Keratinocyte (primary cell): ENCODE measurements at regions not wholly inside any gene's neighbourhood (a gene's known extent, or its start where the extent isn't known, plus 50 kb on each side); places are given as distances from the start of the nearest gene placed in this dataset.
"Not testable (repeated sequence)": the region's sequence is repeated elsewhere in the genome, so short reads cannot be mapped to it uniquely, and the experiment has no call there.

ENCODE experiments used
- DNase-seq: peaks from one replicate; pipeline ENCODE4 v3.0.0-alpha.2; 2011; ENCODE audit warnings: low read depth, missing footprints, low spot score
- FAIRE-seq: peaks from 2 replicates; lab custom pipeline; 2011; peaks lifted over from hg19 to GRCh38; lab: Jason Lieb, UNC
- H2AFZ ChIP-seq: 2 replicates; pipeline ENCODE4 v1.6.0; 2012; ENCODE audit warnings: low read length, control low read depth, inconsistent platforms; ENCODE audit not compliant: control insufficient read depth
- H3K27ac ChIP-seq: 2 replicates; pipeline ENCODE4 v1.5.1; 2011; ENCODE audit warnings: low read length; ENCODE audit not compliant: control insufficient read depth, insufficient read depth
- H3K27me3 ChIP-seq: 3 replicates; pipeline ENCODE4 v1.6.0; 2011; ENCODE audit warnings: low read length; ENCODE audit not compliant: control insufficient read depth, insufficient read depth; ENCODE audit errors: extremely low read depth
- H3K36me3 ChIP-seq, 2 experiments: 2 replicates in 1 of 2; 3 replicates in 1 of 2; pipeline ENCODE4 v1.5.1; 2011; ENCODE audit warnings: low read length in 2 of 2, mild to moderate bottlenecking in 1 of 2; ENCODE audit not compliant: control insufficient read depth in 2 of 2, insufficient read depth in 2 of 2; ENCODE audit errors: extremely low read depth in 1 of 2
- H3K4me1 ChIP-seq: 3 replicates; pipeline ENCODE4 v1.5.1; 2011; ENCODE audit warnings: low read length; ENCODE audit not compliant: control insufficient read depth, insufficient read depth; ENCODE audit errors: extremely low read depth
- H3K4me2 ChIP-seq: 3 replicates; pipeline ENCODE4 v1.6.0; 2011; ENCODE audit warnings: low read depth, low read length; ENCODE audit not compliant: control insufficient read depth, insufficient read depth; ENCODE audit errors: extremely low read depth
- H3K4me3 ChIP-seq, 3 experiments: fragments of 200-600 bp in 1 of 3; sonication (generic) in 1 of 3; 2 replicates in 2 of 3; 3 replicates in 1 of 3; pipeline ENCODE4 v1.5.1; 2011 to 2016; ENCODE audit warnings: low read length in 3 of 3, mild to moderate bottlenecking in 3 of 3, control low read depth in 2 of 3, inconsistent platforms in 1 of 3, low read depth in 1 of 3, mixed read lengths in 1 of 3, mixed run types in 1 of 3, moderate library complexity in 1 of 3; ENCODE audit not compliant: control insufficient read depth in 2 of 3, insufficient read depth in 2 of 3; ENCODE audit errors: extremely low read depth in 1 of 3
- H3K79me2 ChIP-seq: 2 replicates; pipeline ENCODE4 v1.6.0; 2012; ENCODE audit warnings: low read length; ENCODE audit not compliant: control insufficient read depth, insufficient read depth
- H3K9ac ChIP-seq: 3 replicates; pipeline ENCODE4 v1.6.0; 2011; ENCODE audit warnings: low read length; ENCODE audit not compliant: control insufficient read depth, insufficient read depth; ENCODE audit errors: extremely low read depth
- H3K9me1 ChIP-seq: 3 replicates; pipeline ENCODE4 v1.6.0; 2011; ENCODE audit warnings: low read length; ENCODE audit not compliant: control insufficient read depth, insufficient read depth; ENCODE audit errors: extremely low read depth
- H3K9me3 ChIP-seq: 2 replicates; pipeline ENCODE4 v1.5.1; 2012; ENCODE audit warnings: low read depth, low read length; ENCODE audit not compliant: control insufficient read depth
- H4K20me1 ChIP-seq: 3 replicates; pipeline ENCODE4 v1.6.0; 2011; ENCODE audit warnings: low read length; ENCODE audit not compliant: control insufficient read depth, insufficient read depth; ENCODE audit errors: extremely low read depth
- CTCF ChIP-seq, 3 experiments: IDR thresholded peaks in 1 of 3; conservative IDR thresholded peaks in 1 of 3; optimal IDR thresholded peaks in 1 of 3; 2 replicates in 2 of 3; 3 replicates in 1 of 3; pipeline versions ENCODE3 to v1.5.1; 2011; ENCODE audit warnings: low read length in 3 of 3, mild to moderate bottlenecking in 3 of 3, moderate library complexity in 2 of 3, control low read depth in 1 of 3, inconsistent platforms in 1 of 3; ENCODE audit not compliant: insufficient read depth in 2 of 3; ENCODE audit errors: extremely low read depth in 1 of 3
- EZH2 ChIP-seq: IDR thresholded peaks from one replicate; pipeline ENCODE4 v1.6.1; 2012; ENCODE audit warnings: inconsistent platforms, mild to moderate bottlenecking, low read length, moderate library complexity
- dilution Hi-C: fragments of 300-500 bp; cut with MboI; formaldehyde crosslinking; loops from one replicate; pipeline ENCODE4 v1.7.0; 2020; ENCODE audit warnings: low sequenced_read_pairs; ENCODE audit not compliant: extremely low pct_ligation_motif_present

GRCh38 chr7:43058271-43059066, 54.0 kb upstream of the HECW1 start:
- Histone ChIP-seq H3K4me3 (peak overlapping the region in 1 of 3 experiments; percentile 23), H3K9me1 (no peaks in the 10 kb centered on the region), H3K4me2 (peak overlapping the region; percentile 64), H3K79me2 (no peaks in the 10 kb centered on the region), H3K4me1 (no peaks in the 10 kb centered on the region), H3K9me3 (no peaks in the 10 kb centered on the region), H3K9ac (peak overlapping the region; percentile 37), H3K27me3 (no peaks in the 10 kb centered on the region), H4K20me1 (no peaks in the 10 kb centered on the region), H2AFZ (peak overlapping the region; percentile 52), H3K36me3 (no peaks in the 10 kb centered on the region), H3K27ac (peak overlapping the region; percentile 20)
- FAIRE-seq, result no peak
- dilution Hi-C loops, result no loop called here
- no peak for TF ChIP-seq CTCF (optimal IDR thresholded peaks at IDR 0.05 in 1 of 3, IDR thresholded peaks at IDR 0.05 in 1 of 3, conservative IDR thresholded peaks at IDR 0.05 in 1 of 3; ENCODE audit: extremely low read depth in 1 of 3, insufficient read depth in 2 of 3, low read length in 3 of 3)
- no peak for TF ChIP-seq EZH2
- DNase-seq, result no peak

GRCh38 chr7:43059067-43059600, 53.3 kb upstream of the HECW1 start:
- H3K4me1 ChIP-seq, DNase-seq, H3K79me2 ChIP-seq, H3K9me3 ChIP-seq, H4K20me1 ChIP-seq, FAIRE-seq, H3K27me3 ChIP-seq, dilution Hi-C loops, H3K9me1 ChIP-seq, H3K36me3 ChIP-seq, H2AFZ ChIP-seq: not testable (repeated sequence)
- peak overlapping the region; percentile 20 for H3K27ac ChIP-seq
- peak overlapping the region in 1 of 3 experiments; percentile 23 for H3K4me3 ChIP-seq
- H3K9ac ChIP-seq, result peak overlapping the region; percentile 37
- H3K4me2 ChIP-seq, result peak overlapping the region; percentile 64
